ENCODE measurements at regions not wholly inside any gene's neighbourhood (a gene's known extent, or its start where the extent isn't known, plus 50 kb on each side); places are given as distances from the start of the nearest gene placed in this dataset.

GRCh38 chr5:57761513-57761912 is 278.9 kb upstream of the ACTBL2 start:
- Histone ChIP-seq H3K9me2 (replicated peaks; ENCODE audit: insufficient read depth) (no peaks in the 10 kb centered on the region), H3K4me3 (no peak overlapping the region), H3K4me2 (no peak overlapping the region), H3K9me3 (ENCODE audit: low read depth) (no peaks in the 10 kb centered on the region), H4K20me1 (ENCODE audit: insufficient read depth, poor library complexity, severe bottlenecking) (no peaks in the 10 kb centered on the region), H3K27me3 (no peaks in the 10 kb centered on the region), H3K4me1 (ENCODE audit: insufficient read depth) (peaks cover 8% of the 10 kb centered on the region), H3K27ac (no peak overlapping the region), H2AFZ (no peak overlapping the region), H3K79me2 (no peaks in the 10 kb centered on the region), H3K36me3 (replicated peaks; ENCODE audit: insufficient read depth, low read depth) (no peaks in the 10 kb centered on the region)
- DNase-seq (ENCODE audit: low spot score), result no peak
- TF ChIP-seq EZH2phosphoT487 (IDR thresholded peaks at IDR 0.05; ENCODE audit: low read depth, severe bottlenecking, unreplicated experiment) (no peak), EZH2 (IDR thresholded peaks at IDR 0.05; ENCODE audit: borderline replicate concordance) (no peak), CTCF (IDR thresholded peaks at IDR 0.05; ENCODE audit: poor library complexity) (no peak)
- WGBS (ENCODE audit: low lambda C conversion rate, missing lambda C conversion rate), result 92% methylated on average over 11 of the region's 11 CpGs

- Histone ChIP-seq H3K4me1 (ENCODE audit: insufficient read depth) (peaks cover 2% of the 10 kb centered on the region), H4K20me1 (ENCODE audit: insufficient read depth, poor library complexity, severe bottlenecking) (no peaks in the 10 kb centered on the region), H2AFZ (no peak overlapping the region), H3K27me3 (no peaks in the 10 kb centered on the region), H3K27ac (no peak overlapping the region), H3K9me3 (ENCODE audit: low read depth) (no peaks in the 10 kb centered on the region), H3K4me2 (no peak overlapping the region), H3K4me3 (no peak overlapping the region), H3K9me2 (replicated peaks; ENCODE audit: insufficient read depth) (no peaks in the 10 kb centered on the region), H3K36me3 (replicated peaks; ENCODE audit: insufficient read depth, low read depth) (no peaks in the 10 kb centered on the region), H3K79me2 (no peaks in the 10 kb centered on the region)
- TF ChIP-seq CTCF (IDR thresholded peaks at IDR 0.05; ENCODE audit: poor library complexity) (no peak), EZH2phosphoT487 (IDR thresholded peaks at IDR 0.05; ENCODE audit: low read depth, severe bottlenecking, unreplicated experiment) (no peak), EZH2 (IDR thresholded peaks at IDR 0.05; ENCODE audit: borderline replicate concordance) (no peak)
- no peak for DNase-seq (ENCODE audit: low spot score)
Measured at GRCh38 chr5:57754616-57755015, 272.0 kb upstream of the ACTBL2 start.

GRCh38 chr5:57753446-57753845 is 270.8 kb upstream of the ACTBL2 start:
- H3K4me3 ChIP-seq, result no peak overlapping the region
- no peaks in the 10 kb centered on the region for H3K9me3 ChIP-seq (ENCODE audit: low read depth)
- 52% methylated on average over 1 of the region's 1 CpG for WGBS (ENCODE audit: low lambda C conversion rate, missing lambda C conversion rate)
- TF ChIP-seq EZH2phosphoT487 (IDR thresholded peaks at IDR 0.05; ENCODE audit: low read depth, severe bottlenecking, unreplicated experiment) (no peak), EZH2 (IDR thresholded peaks at IDR 0.05; ENCODE audit: borderline replicate concordance) (no peak), CTCF (IDR thresholded peaks at IDR 0.05; ENCODE audit: poor library complexity) (no peak)
- no peaks in the 10 kb centered on the region for H3K79me2 ChIP-seq
- no peak overlapping the region for H3K27ac ChIP-seq
- H3K27me3 ChIP-seq, result no peaks in the 10 kb centered on the region
- H3K4me1 ChIP-seq (ENCODE audit: insufficient read depth), result no peaks in the 10 kb centered on the region
- no peak for DNase-seq (ENCODE audit: low spot score)
- no peak overlapping the region for H2AFZ ChIP-seq
- H3K9me2 ChIP-seq (replicated peaks; ENCODE audit: insufficient read depth), result no peaks in the 10 kb centered on the region
- no peaks in the 10 kb centered on the region for H3K36me3 ChIP-seq (replicated peaks; ENCODE audit: insufficient read depth, low read depth)
- H3K4me2 ChIP-seq, result no peak overlapping the region
- no peaks in the 10 kb centered on the region for H4K20me1 ChIP-seq (ENCODE audit: insufficient read depth, poor library complexity, severe bottlenecking)

GRCh38 chr5:57751710-57752109 is 269.1 kb upstream of the ACTBL2 start:
- H3K4me3 ChIP-seq, result no peak overlapping the region
- H3K36me3 ChIP-seq (replicated peaks; ENCODE audit: insufficient read depth, low read depth), result no peaks in the 10 kb centered on the region
- H3K4me1 ChIP-seq (ENCODE audit: insufficient read depth), result no peaks in the 10 kb centered on the region
- no peaks in the 10 kb centered on the region for H3K9me3 ChIP-seq (ENCODE audit: low read depth)
- no peak overlapping the region for H3K4me2 ChIP-seq
- no peak for TF ChIP-seq CTCF (IDR thresholded peaks at IDR 0.05; ENCODE audit: poor library complexity)
- no peak for TF ChIP-seq EZH2 (IDR thresholded peaks at IDR 0.05; ENCODE audit: borderline replicate concordance)
- TF ChIP-seq EZH2phosphoT487 (IDR thresholded peaks at IDR 0.05; ENCODE audit: low read depth, severe bottlenecking, unreplicated experiment), result no peak
- no peaks in the 10 kb centered on the region for H3K9me2 ChIP-seq (replicated peaks; ENCODE audit: insufficient read depth)
- H3K79me2 ChIP-seq, result no peaks in the 10 kb centered on the region
- no peaks in the 10 kb centered on the region for H3K27me3 ChIP-seq
- WGBS (ENCODE audit: low lambda C conversion rate, missing lambda C conversion rate), result 13% methylated on average over 2 of the region's 2 CpGs
- DNase-seq (ENCODE audit: low spot score), result no peak
- no peaks in the 10 kb centered on the region for H4K20me1 ChIP-seq (ENCODE audit: insufficient read depth, poor library complexity, severe bottlenecking)
- no peak overlapping the region for H2AFZ ChIP-seq
- no peak overlapping the region for H3K27ac ChIP-seq

Data from hepatocyte (in vitro differentiated cells).